ENCODE measurements at regions not wholly inside any gene's neighbourhood (a gene's known extent, or its start where the extent isn't known, plus 50 kb on each side); places are given as distances from the start of the nearest gene placed in this dataset.

GRCh38 chr10:30121401-30121800, 62.0 kb upstream of the JCAD start:
- CTCF ChIA-PET, result no interaction called here
- POLR2A ChIA-PET, result no interaction called here
- TF ChIP-seq ZNF596 (tag by site-specific recombination; IDR thresholded peaks at IDR 0.05) (no peak), ZSCAN5A (tag by site-specific recombination; IDR thresholded peaks at IDR 0.05) (no peak), ZNF391 (tag by site-specific recombination; IDR thresholded peaks at IDR 0.05; ENCODE audit: borderline replicate concordance, low read depth) (no peak), BCL11B (tag by site-specific recombination; IDR thresholded peaks at IDR 0.05; ENCODE audit: low read depth) (no peak)
- TF ChIP-seq, protein P1, sequence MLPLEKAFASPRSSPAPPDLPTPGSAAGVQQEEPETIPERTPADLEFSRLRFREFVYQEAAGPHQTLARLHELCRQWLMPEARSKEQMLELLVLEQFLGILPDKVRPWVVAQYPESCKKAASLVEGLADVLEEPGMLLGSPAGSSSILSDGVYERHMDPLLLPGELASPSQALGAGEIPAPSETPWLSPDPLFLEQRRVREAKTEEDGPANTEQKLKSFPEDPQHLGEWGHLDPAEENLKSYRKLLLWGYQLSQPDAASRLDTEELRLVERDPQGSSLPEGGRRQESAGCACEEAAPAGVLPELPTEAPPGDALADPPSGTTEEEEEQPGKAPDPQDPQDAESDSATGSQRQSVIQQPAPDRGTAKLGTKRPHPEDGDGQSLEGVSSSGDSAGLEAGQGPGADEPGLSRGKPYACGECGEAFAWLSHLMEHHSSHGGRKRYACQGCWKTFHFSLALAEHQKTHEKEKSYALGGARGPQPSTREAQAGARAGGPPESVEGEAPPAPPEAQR (tag by site-specific recombination; IDR thresholded peaks at IDR 0.05), result no peak
- TF ChIP-seq, protein P2, sequence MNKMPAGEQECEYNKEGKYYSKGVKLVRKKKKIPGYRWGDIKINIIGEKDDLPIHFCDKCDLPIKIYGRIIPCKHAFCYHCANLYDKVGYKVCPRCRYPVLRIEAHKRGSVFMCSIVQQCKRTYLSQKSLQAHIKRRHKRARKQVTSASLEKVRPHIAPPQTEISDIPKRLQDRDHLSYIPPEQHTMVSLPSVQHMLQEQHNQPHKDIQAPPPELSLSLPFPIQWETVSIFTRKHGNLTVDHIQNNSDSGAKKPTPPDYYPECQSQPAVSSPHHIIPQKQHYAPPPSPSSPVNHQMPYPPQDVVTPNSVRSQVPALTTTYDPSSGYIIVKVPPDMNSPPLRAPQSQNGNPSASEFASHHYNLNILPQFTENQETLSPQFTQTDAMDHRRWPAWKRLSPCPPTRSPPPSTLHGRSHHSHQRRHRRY (tag by site-specific recombination; IDR thresholded peaks at IDR 0.05), result no peak

GRCh38 chr10:30118590-30118989, 59.2 kb upstream of the JCAD start:
- Histone ChIP-seq H3K9me3 (ENCODE audit: control insufficient read depth, insufficient read depth, low read depth, low read length) (no peaks in the 10 kb centered on the region), H3K36me3 (ENCODE audit: control insufficient read depth in 2 of 2, insufficient read depth in 1 of 2, low read length in 2 of 2) (no peaks in the 10 kb centered on the region), H3K4me1 (ENCODE audit: control insufficient read depth, insufficient read depth, low read length) (no peaks in the 10 kb centered on the region), H3K27ac (ENCODE audit: extremely low read depth, low read depth, low read length) (no peak overlapping the region), H3K4me3 (ENCODE audit: low read depth, low read length) (no peak overlapping the region)
- ChIA-PET CTCF (no interaction called here), POLR2A (no interaction called here)
- TF ChIP-seq HOXD13 (CRISPR knock-in tag; IDR thresholded peaks at IDR 0.05; ENCODE audit: borderline replicate concordance) (no peak), KLF9 (tag by site-specific recombination; IDR thresholded peaks at IDR 0.05; ENCODE audit: low read depth) (no peak), ZNF830 (tag by site-specific recombination; IDR thresholded peaks at IDR 0.05; ENCODE audit: low read depth) (no peak), SP3 (tag by site-specific recombination; IDR thresholded peaks at IDR 0.05) (no peak), KLF7 (tag by site-specific recombination; IDR thresholded peaks at IDR 0.05; ENCODE audit: borderline replicate concordance) (no peak), ZNF580 (tag by site-specific recombination; IDR thresholded peaks at IDR 0.05) (no peak), ZNF654 (tag by site-specific recombination; IDR thresholded peaks at IDR 0.05; ENCODE audit: low read depth) (no peak), ZNF18 (tag by site-specific recombination; IDR thresholded peaks at IDR 0.05) (no peak), MYNN (tag by site-specific recombination; IDR thresholded peaks at IDR 0.05; ENCODE audit: borderline replicate concordance) (no peak), KLF16 (tag by site-specific recombination; IDR thresholded peaks at IDR 0.05) (no peak), ZNF701 (tag by site-specific recombination; IDR thresholded peaks at IDR 0.05) (no peak)
- TF ChIP-seq, protein P3, sequence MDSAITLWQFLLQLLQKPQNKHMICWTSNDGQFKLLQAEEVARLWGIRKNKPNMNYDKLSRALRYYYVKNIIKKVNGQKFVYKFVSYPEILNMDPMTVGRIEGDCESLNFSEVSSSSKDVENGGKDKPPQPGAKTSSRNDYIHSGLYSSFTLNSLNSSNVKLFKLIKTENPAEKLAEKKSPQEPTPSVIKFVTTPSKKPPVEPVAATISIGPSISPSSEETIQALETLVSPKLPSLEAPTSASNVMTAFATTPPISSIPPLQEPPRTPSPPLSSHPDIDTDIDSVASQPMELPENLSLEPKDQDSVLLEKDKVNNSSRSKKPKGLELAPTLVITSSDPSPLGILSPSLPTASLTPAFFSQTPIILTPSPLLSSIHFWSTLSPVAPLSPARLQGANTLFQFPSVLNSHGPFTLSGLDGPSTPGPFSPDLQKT (IDR thresholded peaks at IDR 0.05; ENCODE audit: borderline replicate concordance, low read depth, low read length), result no peak
- TF ChIP-seq, protein P4, sequence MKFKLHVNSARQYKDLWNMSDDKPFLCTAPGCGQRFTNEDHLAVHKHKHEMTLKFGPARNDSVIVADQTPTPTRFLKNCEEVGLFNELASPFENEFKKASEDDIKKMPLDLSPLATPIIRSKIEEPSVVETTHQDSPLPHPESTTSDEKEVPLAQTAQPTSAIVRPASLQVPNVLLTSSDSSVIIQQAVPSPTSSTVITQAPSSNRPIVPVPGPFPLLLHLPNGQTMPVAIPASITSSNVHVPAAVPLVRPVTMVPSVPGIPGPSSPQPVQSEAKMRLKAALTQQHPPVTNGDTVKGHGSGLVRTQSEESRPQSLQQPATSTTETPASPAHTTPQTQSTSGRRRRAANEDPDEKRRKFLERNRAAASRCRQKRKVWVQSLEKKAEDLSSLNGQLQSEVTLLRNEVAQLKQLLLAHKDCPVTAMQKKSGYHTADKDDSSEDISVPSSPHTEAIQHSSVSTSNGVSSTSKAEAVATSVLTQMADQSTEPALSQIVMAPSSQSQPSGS (tag by site-specific recombination; IDR thresholded peaks at IDR 0.05; ENCODE audit: low read depth), result no peak

More at GRCh38 chr10:30121401-30121800, 62.0 kb upstream of the JCAD start:
- Histone ChIP-seq H3K9me3 (ENCODE audit: control insufficient read depth, insufficient read depth, low read depth, low read length) (no peaks in the 10 kb centered on the region), H3K27ac (ENCODE audit: extremely low read depth, low read depth, low read length) (no peak overlapping the region), H3K4me3 (ENCODE audit: low read depth, low read length) (no peak overlapping the region), H3K36me3 (ENCODE audit: control insufficient read depth in 2 of 2, insufficient read depth in 1 of 2, low read length in 2 of 2) (no peaks in the 10 kb centered on the region), H3K4me1 (ENCODE audit: control insufficient read depth, insufficient read depth, low read length) (no peaks in the 10 kb centered on the region)

Data from HEK293 (cell line).